Endothelial cell of umbilical vein (primary cell): ENCODE measurements at regions not wholly inside any gene's neighbourhood (a gene's known extent, or its start where the extent isn't known, plus 50 kb on each side); places are given as distances from the start of the nearest gene placed in this dataset.

Experiments used
- BruUV-seq: library from RNA; stranded (reverse); fragments of 400-500 nt; replicated peaks from 2 replicates; lab custom pipeline; 2021; lab: Mats Ljungman, UMichigan
- CTCF ChIA-PET: fragments of 300-600, 350-600 bp; sonication (Branson Sonifier 250); formaldehyde crosslinking; loops from one replicate; lab custom pipeline; 2021; ENCODE audit warnings: antibody characterized with exemption, inconsistent platforms; lab: Charles Lee
- POLR2A ChIA-PET: fragments of 300-600, 350-600 bp; sonication (Branson Sonifier 250); formaldehyde crosslinking; loops from one replicate; lab custom pipeline; 2021; ENCODE audit warnings: antibody characterized with exemption, inconsistent platforms; lab: Charles Lee
- DNase-seq: peaks from one replicate; pipeline ENCODE4 v3.0.0-alpha.2; 2011; ENCODE audit warnings: low read depth, low spot score
- FAIRE-seq: peaks from 2 replicates; lab custom pipeline; 2011; peaks lifted over from hg19 to GRCh38; lab: Jason Lieb, UNC
- H2AFZ ChIP-seq: 2 replicates; pipeline ENCODE4 v1.6.0; 2012; ENCODE audit warnings: low read depth, low read length, control low read depth, inconsistent platforms
- H3K27ac ChIP-seq: 2 replicates; pipeline ENCODE4 v1.5.1; 2011; ENCODE audit warnings: low read depth, mild to moderate bottlenecking, control low read depth, low read length, moderate library complexity; ENCODE audit not compliant: insufficient read depth
- H3K27me3 ChIP-seq, 2 experiments: 2 replicates each; pipeline versions ENCODE4 v1.6.0 to v1.6.1; 2011; ENCODE audit warnings: low read length in 2 of 2, mixed read lengths in 1 of 2; ENCODE audit not compliant: control insufficient read depth in 2 of 2, insufficient read depth in 2 of 2
- H3K36me3 ChIP-seq, 2 experiments: 2 replicates in 1 of 2; 3 replicates in 1 of 2; pipeline ENCODE4 v1.5.1; 2011; ENCODE audit warnings: low read length in 2 of 2, mild to moderate bottlenecking in 1 of 2, moderate library complexity in 1 of 2; ENCODE audit not compliant: control insufficient read depth in 2 of 2, insufficient read depth in 2 of 2; ENCODE audit errors: extremely low read depth in 1 of 2
- H3K4me1 ChIP-seq: 3 replicates; pipeline ENCODE4 v1.5.1; 2011; ENCODE audit warnings: mild to moderate bottlenecking, low read length; ENCODE audit not compliant: control insufficient read depth, insufficient read depth; ENCODE audit errors: extremely low read depth
- H3K4me2 ChIP-seq: 2 replicates; pipeline ENCODE4 v1.6.1; 2011; ENCODE audit warnings: low read length, control low read depth, mixed read lengths; ENCODE audit not compliant: insufficient read depth
- H3K4me3 ChIP-seq, 3 experiments: fragments of 200-600 bp in 1 of 3; sonication (generic), shearing (Covaris generic) in 1 of 3; replicated peaks in 1 of 3; 2 replicates each; pipeline ENCODE4 v1.5.1; 2011 to 2016; ENCODE audit warnings: control low read depth in 3 of 3, low read length in 3 of 3, mild to moderate bottlenecking in 2 of 3, inconsistent platforms in 1 of 3, low read depth in 1 of 3, moderate library complexity in 1 of 3; ENCODE audit not compliant: insufficient read depth in 1 of 3
- H3K79me2 ChIP-seq: 2 replicates; pipeline ENCODE4 v1.6.0; 2012; ENCODE audit warnings: low read length, inconsistent platforms; ENCODE audit not compliant: control insufficient read depth, insufficient read depth
- H3K9ac ChIP-seq: replicated peaks from 2 replicates; pipeline ENCODE3; 2011; ENCODE audit warnings: low read length, control low read depth; ENCODE audit not compliant: insufficient read depth; ENCODE audit errors: extremely low read depth
- H3K9me1 ChIP-seq: replicated peaks from 3 replicates; pipeline ENCODE4 v1.6.0; 2011; ENCODE audit warnings: mild to moderate bottlenecking, low read length; ENCODE audit not compliant: control insufficient read depth, insufficient read depth; ENCODE audit errors: extremely low read depth
- H3K9me3 ChIP-seq: replicated peaks from 2 replicates; pipeline ENCODE4 v1.5.1; 2012; ENCODE audit warnings: low read length, inconsistent platforms; ENCODE audit not compliant: control insufficient read depth, insufficient read depth
- H4K20me1 ChIP-seq: replicated peaks from 2 replicates; pipeline ENCODE3; 2011; ENCODE audit warnings: mild to moderate bottlenecking, low read length; ENCODE audit not compliant: control insufficient read depth, insufficient read depth; ENCODE audit errors: extremely low read depth
- CTCF ChIP-seq, 2 donors: IDR thresholded peaks; 1 replicate in 1 of 2; 2 replicates in 1 of 2; pipeline ENCODE4 v1.5.1; 2011; ENCODE audit warnings: low read length in 2 of 2, mild to moderate bottlenecking in 2 of 2, moderate library complexity in 2 of 2, control low read depth in 1 of 2, inconsistent platforms in 1 of 2, low read depth in 1 of 2; ENCODE audit not compliant: insufficient read depth in 1 of 2; ENCODE audit errors: extremely low read depth in 1 of 2
- EZH2 ChIP-seq: IDR thresholded peaks from 2 replicates; pipeline ENCODE4 v1.6.1; 2012; ENCODE audit warnings: borderline replicate concordance, low read depth, mild to moderate bottlenecking, moderate library complexity, low read length, inconsistent platforms; ENCODE audit not compliant: severe bottlenecking
- FOS ChIP-seq: IDR thresholded peaks from 2 replicates; pipeline ENCODE4 v1.6.1; 2011; ENCODE audit warnings: mild to moderate bottlenecking, low read length, moderate library complexity, borderline replicate concordance; ENCODE audit not compliant: insufficient read depth
- GATA2 ChIP-seq: IDR thresholded peaks from 2 replicates; pipeline ENCODE4 v1.7.0; 2011; ENCODE audit warnings: low read depth, mild to moderate bottlenecking, moderate library complexity, mixed read lengths, low read length; ENCODE audit not compliant: insufficient read length, insufficient read depth
- JUN ChIP-seq: IDR thresholded peaks from 2 replicates; pipeline ENCODE4 v1.6.1; 2011; ENCODE audit warnings: borderline replicate concordance, low read depth; ENCODE audit not compliant: insufficient read length, insufficient read depth
- MAX ChIP-seq: IDR thresholded peaks from 2 replicates; pipeline ENCODE4 v1.6.1; 2011; ENCODE audit not compliant: insufficient read depth, insufficient read length
- MYC ChIP-seq: IDR thresholded peaks from one replicate; pipeline ENCODE4 v1.6.1; 2011; ENCODE audit warnings: mild to moderate bottlenecking, low read depth, low read length
- POLR2A ChIP-seq: IDR thresholded peaks from 2 replicates; pipeline ENCODE4 v1.6.1; 2012; ENCODE audit warnings: low read depth, mild to moderate bottlenecking, control low read depth, low read length
- POLR2AphosphoS5 ChIP-seq: IDR thresholded peaks from 2 replicates; pipeline ENCODE4 v1.6.1; 2012; ENCODE audit warnings: low read depth, mild to moderate bottlenecking, control low read depth, low read length, moderate library complexity; ENCODE audit not compliant: insufficient read depth
- dilution Hi-C: fragments of 300-500 bp; cut with MboI; formaldehyde crosslinking; loops from one replicate; pipeline ENCODE4 v1.15.0; 2019; ENCODE audit warnings: low sequenced_read_pairs; ENCODE audit not compliant: extremely low pct_ligation_motif_present
- intact Hi-C: fragments of 100-400 bp; cut with micrococcal nuclease; formaldehyde crosslinking; loops from one replicate; pipeline ENCODE4 v1.10.0; 2022

GRCh38 chrX:40880712-40881111, 145.4 kb upstream of the MED14 start:
- Histone ChIP-seq H3K27me3 (no peaks in the 10 kb centered on the region), H3K9me1 (no peaks in the 10 kb centered on the region), H3K4me2 (no peak overlapping the region), H3K27ac (no peak overlapping the region), H2AFZ (no peak overlapping the region), H3K4me3 (no peak overlapping the region), H3K36me3 (no peaks in the 10 kb centered on the region), H3K9me3 (no peaks in the 10 kb centered on the region), H4K20me1 (no peaks in the 10 kb centered on the region), H3K9ac (no peak overlapping the region), H3K79me2 (no peaks in the 10 kb centered on the region), H3K4me1 (peaks cover 3% of the 10 kb centered on the region)
- CTCF ChIA-PET = interaction anchor here (0.6 to 2.1 kb wide), 3 partner anchors 47 to 235 kb away, joined by 3 to 9 read pairs (median 6); no protein-coding TSS in a partner anchor
- dilution Hi-C loops = no loop called here
- no TSS peak for BruUV-seq
- POLR2A ChIA-PET = no interaction called here
- FAIRE-seq (no peak), DNase-seq (no peak)
- intact Hi-C loops = no loop called here
- TF ChIP-seq JUN (no peak), FOS (no peak), POLR2A (no peak), EZH2 (no peak), GATA2 (no peak), POLR2AphosphoS5 (no peak), MYC (no peak), MAX (no peak), CTCF (IDR thresholded peaks at IDR 0.05; ENCODE audit: extremely low read depth in 1 of 2, insufficient read depth in 1 of 2, low read depth in 1 of 2, low read length in 2 of 2) (no peak)
